GM18502 (cell line): ENCODE measurements at regions not wholly inside any gene's neighbourhood (a gene's known extent, or its start where the extent isn't known, plus 50 kb on each side); places are given as distances from the start of the nearest gene placed in this dataset.
A peak's percentile ranks its signal among the peaks of the same experiment; 100 is the strongest.

Source experiments
- ATAC-seq: cut with Tn5 transposase; IDR thresholded peaks from one replicate; pipeline ENCODE4 v1.9.1; 2021; ENCODE audit warnings: mild to moderate bottlenecking; ENCODE audit not compliant: unreplicated experiment, poor library complexity

GRCh38 chr9:36463467-36463866, 63.4 kb upstream of the RNF38 start:
- no peak for ATAC-seq

GRCh38 chr9:36462245-36462644, 62.2 kb upstream of the RNF38 start:
- ATAC-seq: no peak

- ATAC-seq: no peak
These were observed 61.3 kb upstream of the RNF38 start for GRCh38 chr9:36461323-36461722.

GRCh38 chr9:36458430-36458915, 58.4 kb upstream of the RNF38 start:
- ATAC-seq: peak; percentile 75

GRCh38 chr9:36457836-36458429, 57.9 kb upstream of the RNF38 start:
- ATAC-seq: peak; percentile 29

GRCh38 chr9:36456480-36457065, 56.5 kb upstream of the RNF38 start:
- no peak for ATAC-seq

GRCh38 chr9:36451949-36452348, 51.9 kb upstream of the RNF38 start:
- no peak for ATAC-seq

- ATAC-seq: no peak
These were observed 50.2 kb upstream of the RNF38 start for GRCh38 chr9:36450110-36450732.
